ENCODE measurements at regions not wholly inside any gene's neighbourhood (a gene's known extent, or its start where the extent isn't known, plus 50 kb on each side); places are given as distances from the start of the nearest gene placed in this dataset.
"Not testable (repeated sequence)": the region's sequence is repeated elsewhere in the genome, so short reads cannot be mapped to it uniquely, and the experiment has no call there.

- TF ChIP-seq CTCF (conservative IDR thresholded peaks at IDR 0.05; ENCODE audit: low read depth, low read length) = no peak
- peak; percentile 43 for DNase-seq (ENCODE audit: low read depth)
- no peak overlapping the region for H3K4me3 ChIP-seq (ENCODE audit: low read length)
Observed at GRCh38 chr1:76687307-76688175, 179.7 kb upstream of the ST6GALNAC5 start.

- H3K4me3 ChIP-seq (ENCODE audit: low read length) = no peak overlapping the region
- no peak for TF ChIP-seq CTCF (conservative IDR thresholded peaks at IDR 0.05; ENCODE audit: low read depth, low read length)
- peak; percentile 31 for DNase-seq (ENCODE audit: low read depth)
Observed at GRCh38 chr1:76690766-76691165, 176.5 kb upstream of the ST6GALNAC5 start.

- no peak for DNase-seq (ENCODE audit: low read depth)
- no peak for TF ChIP-seq CTCF (conservative IDR thresholded peaks at IDR 0.05; ENCODE audit: low read depth, low read length)
- no peak overlapping the region for H3K4me3 ChIP-seq (ENCODE audit: low read length)
Observed at GRCh38 chr1:76695535-76695934, 171.7 kb upstream of the ST6GALNAC5 start.

- no peak for DNase-seq (ENCODE audit: low read depth)
- TF ChIP-seq CTCF (conservative IDR thresholded peaks at IDR 0.05; ENCODE audit: low read depth, low read length) = no peak
- H3K4me3 ChIP-seq (ENCODE audit: low read length) = no peak overlapping the region
Observed at GRCh38 chr1:76697361-76697760, 169.9 kb upstream of the ST6GALNAC5 start.

- not testable (repeated sequence) for DNase-seq (ENCODE audit: low read depth)
Observed at GRCh38 chr1:76699646-76700045, 167.6 kb upstream of the ST6GALNAC5 start.

GRCh38 chr1:76700200-76700599 lies 167.1 kb upstream of the ST6GALNAC5 start:
- not testable (repeated sequence) for DNase-seq (ENCODE audit: low read depth); H3K4me3 ChIP-seq (ENCODE audit: low read length)

More at GRCh38 chr1:76699646-76700045, 167.6 kb upstream of the ST6GALNAC5 start:
- H3K4me3 ChIP-seq (ENCODE audit: low read length) = not testable (repeated sequence)

GRCh38 chr1:76705560-76705959 lies 161.7 kb upstream of the ST6GALNAC5 start:
- no peak overlapping the region for H3K4me3 ChIP-seq (ENCODE audit: low read length)
- DNase-seq (ENCODE audit: low read depth) = no peak
- no peak for TF ChIP-seq CTCF (conservative IDR thresholded peaks at IDR 0.05; ENCODE audit: low read depth, low read length)

GRCh38 chr1:76713535-76713934 lies 153.7 kb upstream of the ST6GALNAC5 start:
- no peak for DNase-seq (ENCODE audit: low read depth)
- TF ChIP-seq CTCF (conservative IDR thresholded peaks at IDR 0.05; ENCODE audit: low read depth, low read length) = no peak
- H3K4me3 ChIP-seq (ENCODE audit: low read length) = no peak overlapping the region
